HG03066 (cell line): ENCODE measurements at regions not wholly inside any gene's neighbourhood (a gene's known extent, or its start where the extent isn't known, plus 50 kb on each side); places are given as distances from the start of the nearest gene placed in this dataset.
"Not testable (repeated sequence)": the region's sequence is repeated elsewhere in the genome, so short reads cannot be mapped to it uniquely, and the experiment has no call there.

Experiments
- ATAC-seq: cut with Tn5 transposase; IDR thresholded peaks from one replicate; pipeline ENCODE4 v1.9.1; 2021; ENCODE audit warnings: low read depth; ENCODE audit not compliant: unreplicated experiment

DNA sequence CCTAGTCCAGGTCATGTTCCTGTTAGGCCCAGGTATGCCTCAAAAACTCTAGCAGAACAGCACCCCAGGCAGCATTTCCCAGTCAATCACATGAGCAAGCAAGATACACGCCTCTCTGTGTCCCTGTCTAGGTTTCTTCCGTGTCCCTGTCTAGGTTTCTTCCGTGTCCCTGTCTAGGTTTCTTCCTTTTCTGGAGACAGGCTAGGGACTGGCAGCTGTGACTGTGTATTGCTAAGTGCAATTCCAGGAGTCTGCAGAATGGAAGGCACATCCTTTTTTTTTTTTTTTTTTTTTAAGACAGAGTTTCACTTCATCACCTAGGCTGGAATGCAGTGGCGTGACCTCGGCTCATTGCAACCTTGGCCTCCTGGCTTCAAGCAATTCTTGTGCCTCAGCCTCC lies 77.6 kb downstream of the SETD4 start:
- ATAC-seq, result no peak

- no peak for ATAC-seq
These were observed 78.7 kb downstream of the SETD4 start for GRCh38 chr21:35981514-35982070.

GRCh38 chr21:35980821-35981220 lies 79.5 kb downstream of the SETD4 start:
- no peak for ATAC-seq

DNA sequence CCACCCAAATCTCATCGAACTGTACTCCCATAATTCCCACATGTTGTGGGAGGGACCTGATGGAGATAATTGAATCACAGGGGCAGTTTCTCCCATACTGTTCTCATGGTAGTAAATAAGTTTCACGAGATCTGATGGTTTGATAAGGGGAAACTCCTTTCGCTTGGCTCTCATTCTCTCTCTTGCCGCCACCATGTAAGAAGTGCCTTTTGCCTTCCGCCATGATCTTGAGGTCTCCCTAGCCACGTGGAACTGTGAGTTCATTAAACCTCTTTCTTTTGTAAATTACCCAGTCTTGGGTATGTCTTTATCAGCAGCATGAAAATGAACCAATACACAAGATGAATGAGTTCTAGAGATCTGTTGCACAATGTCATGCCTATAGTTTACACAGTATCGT lies 82.5 kb downstream of the SETD4 start:
- not testable (repeated sequence) for ATAC-seq

DNA sequence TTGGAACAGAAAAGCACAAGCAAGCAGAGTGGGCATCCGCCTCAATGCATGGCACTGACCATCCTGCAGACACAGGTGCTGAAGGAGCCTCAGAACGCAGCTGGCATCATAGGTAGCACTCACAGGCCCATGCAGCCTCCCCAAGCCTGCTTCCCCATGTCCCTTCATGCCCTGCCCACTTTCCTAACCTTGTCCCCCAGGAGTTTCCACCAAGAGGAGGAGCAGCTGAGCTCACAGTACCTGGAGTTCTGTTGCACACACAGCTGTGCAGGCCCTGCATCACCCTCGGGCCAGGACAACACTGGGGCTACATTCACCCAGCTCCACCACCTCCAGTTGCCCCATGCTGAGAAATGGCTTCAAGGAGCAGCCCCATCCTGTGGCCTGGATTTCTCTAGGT lies 83.4 kb downstream of the SETD4 start:
- no peak for ATAC-seq

DNA sequence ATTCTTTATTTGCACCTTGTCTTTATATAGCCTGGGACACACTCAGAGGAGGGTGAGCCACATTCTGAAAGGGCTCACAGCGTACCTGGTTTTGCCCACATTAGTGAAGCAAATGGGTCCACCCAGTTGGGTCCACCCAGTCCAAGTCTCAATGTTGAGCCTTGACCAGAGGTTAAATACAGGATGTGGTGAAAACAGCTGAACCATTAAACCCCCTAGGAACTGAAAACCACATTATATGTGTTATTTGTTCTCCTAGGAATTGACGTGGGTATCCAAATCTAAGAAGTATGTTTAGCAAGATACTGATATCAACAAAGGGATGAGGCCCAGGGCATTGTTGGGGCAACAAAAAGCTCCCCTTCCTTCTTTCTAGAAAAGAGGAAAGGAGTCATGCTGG lies 83.8 kb downstream of the SETD4 start:
- ATAC-seq, result no peak

GRCh38 chr21:35974775-35975174 lies 85.6 kb downstream of the SETD4 start:
- no peak for ATAC-seq

DNA sequence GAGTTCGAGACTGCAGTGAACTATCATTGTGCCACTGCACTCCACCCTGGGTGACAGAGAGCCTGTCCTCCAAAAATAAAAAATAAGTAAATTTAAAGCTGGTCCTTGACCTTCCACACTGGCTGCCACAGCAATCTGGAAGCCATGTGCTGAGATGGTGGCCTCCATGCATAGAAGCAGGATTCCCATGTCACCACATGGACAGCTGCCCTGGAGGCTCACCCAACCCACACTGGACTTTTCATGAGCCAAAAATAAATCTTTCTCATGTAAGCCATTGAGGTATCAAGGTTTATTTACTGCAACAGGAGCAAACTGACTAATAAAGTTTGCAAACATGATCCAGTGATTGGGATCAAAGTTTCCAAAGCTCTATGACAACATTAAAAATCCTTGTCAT lies 88.5 kb downstream of the SETD4 start:
- ATAC-seq, result no peak

- no peak for ATAC-seq
These were observed 91.0 kb downstream of the SETD4 start for GRCh38 chr21:35969281-35969680.

DNA sequence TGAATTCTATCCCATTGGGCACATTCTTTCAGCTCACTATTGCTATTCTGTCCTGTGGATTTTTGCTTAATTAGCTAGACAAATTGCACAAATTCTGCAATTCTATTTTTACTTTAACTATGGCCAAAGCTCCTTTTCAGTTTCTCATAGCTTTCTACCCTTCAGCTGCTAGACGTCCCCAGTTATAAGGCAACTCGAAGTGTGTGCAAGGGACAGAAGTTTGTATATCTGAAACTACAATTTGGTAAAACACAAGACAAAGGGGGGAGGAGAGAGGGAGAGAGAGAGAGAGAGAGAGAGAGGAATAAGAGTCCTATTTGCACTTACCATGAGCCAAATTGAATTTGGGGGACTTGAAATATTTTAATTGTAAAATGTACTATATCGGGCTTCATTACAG lies 91.8 kb downstream of the SETD4 start:
- ATAC-seq, result no peak

GRCh38 chr21:35965699-35966098 lies 94.6 kb downstream of the SETD4 start:
- no peak for ATAC-seq

DNA sequence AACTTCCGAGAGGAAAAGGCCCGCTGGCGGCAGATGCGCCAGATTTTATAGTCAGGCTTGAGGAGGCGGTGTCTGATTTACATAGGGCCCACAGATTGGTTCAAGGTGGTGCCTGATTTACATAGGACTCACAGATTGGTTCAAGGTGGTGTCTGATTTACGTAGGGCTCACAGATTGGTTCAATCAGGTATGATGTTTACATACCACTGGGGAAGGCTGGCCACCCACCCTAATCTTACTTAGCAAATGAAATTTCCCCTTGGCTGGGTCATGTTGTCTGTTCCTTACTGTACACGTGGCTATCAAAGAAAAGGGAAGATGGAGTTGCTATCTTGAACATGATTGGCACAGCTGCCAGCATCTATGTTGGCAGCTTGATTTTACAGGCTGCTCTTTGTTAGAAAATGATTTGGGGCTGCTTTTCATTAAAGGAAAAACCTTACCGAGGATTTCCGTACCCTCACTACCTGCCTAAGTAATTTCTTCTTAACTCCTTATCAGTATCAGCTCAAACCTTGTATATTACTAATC lies 96.3 kb downstream of the SETD4 start:
- ATAC-seq, result no peak

- no peak for ATAC-seq
These were observed 97.4 kb downstream of the SETD4 start for GRCh38 chr21:35962917-35963316.

GRCh38 chr21:35954066-35954465 lies 106.3 kb downstream of the SETD4 start:
- ATAC-seq, result no peak

DNA sequence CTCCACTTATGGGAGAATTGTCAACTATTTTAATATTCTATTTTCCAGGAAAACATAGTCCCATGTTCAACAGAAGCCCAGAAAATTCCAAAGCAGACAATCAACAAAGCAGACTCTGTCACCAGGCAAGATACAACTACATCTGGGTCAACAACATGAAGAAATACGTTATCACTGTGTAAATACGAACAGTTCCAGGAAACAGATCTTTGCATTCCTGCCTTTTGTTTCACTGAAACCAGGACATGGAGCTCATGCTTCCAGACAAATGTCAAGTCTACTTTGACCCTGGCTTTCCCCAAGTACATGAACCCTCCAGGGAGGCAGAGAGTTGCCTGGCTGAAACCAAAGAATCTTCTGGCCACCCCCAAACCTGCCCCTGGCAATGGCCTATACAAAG lies 106.7 kb downstream of the SETD4 start:
- no peak for ATAC-seq

- no peak for ATAC-seq
These were observed 107.5 kb downstream of the SETD4 start for GRCh38 chr21:35952651-35953340.

- ATAC-seq, result no peak
These were observed 111.3 kb downstream of the SETD4 start for GRCh38 chr21:35948982-35949381.

DNA sequence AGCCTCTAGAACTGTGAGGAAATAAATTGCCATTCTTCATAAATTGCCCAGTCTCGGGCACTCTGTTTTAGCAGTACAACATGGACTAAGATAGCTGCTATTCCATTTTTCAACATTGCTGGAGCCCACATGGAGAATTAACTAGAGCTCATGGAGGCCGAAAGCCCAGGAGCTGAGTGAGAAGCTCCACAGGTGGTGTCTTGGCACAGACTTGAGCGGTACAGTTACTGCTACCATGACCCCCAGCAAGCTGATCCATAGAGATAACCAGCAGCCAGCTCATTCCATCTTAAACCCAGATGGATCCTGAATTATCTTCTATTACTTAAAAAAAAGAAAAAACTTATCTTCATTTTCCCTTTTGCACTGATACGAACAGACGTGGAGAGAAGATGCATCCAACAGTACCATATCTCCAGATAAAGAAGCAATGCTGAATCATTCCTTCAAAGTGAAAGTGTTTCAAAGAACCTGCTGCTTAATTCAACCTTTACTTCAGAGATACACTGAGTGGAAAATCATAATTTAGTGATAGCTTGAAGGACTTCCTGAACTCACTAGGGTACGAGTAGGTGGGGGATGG lies 115.1 kb downstream of the SETD4 start:
- no peak for ATAC-seq

DNA sequence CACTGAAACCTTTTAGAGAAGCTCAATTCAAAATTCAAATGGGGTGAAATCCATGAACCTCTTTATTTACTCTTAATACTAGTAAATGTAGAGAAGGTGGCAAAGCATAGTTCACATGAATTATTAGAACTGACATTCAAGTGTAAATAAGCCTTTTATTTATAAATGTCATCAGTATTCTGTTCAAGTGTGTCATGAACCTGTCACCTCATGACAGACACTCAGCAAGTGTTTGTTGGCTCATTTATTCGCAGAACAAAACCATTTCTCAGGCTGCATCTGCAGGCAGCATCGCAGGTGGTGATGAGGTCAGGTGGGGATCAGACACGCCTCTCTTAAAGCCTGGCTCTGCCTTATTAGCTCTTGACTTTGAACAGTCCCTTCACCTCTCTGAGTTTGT lies 116.6 kb downstream of the SETD4 start:
- ATAC-seq, result no peak

- no peak for ATAC-seq
These were observed 117.8 kb downstream of the SETD4 start for GRCh38 chr21:35942211-35943144.
